ENCODE measurements at regions not wholly inside any gene's neighbourhood (a gene's known extent, or its start where the extent isn't known, plus 50 kb on each side); places are given as distances from the start of the nearest gene placed in this dataset.

DNA sequence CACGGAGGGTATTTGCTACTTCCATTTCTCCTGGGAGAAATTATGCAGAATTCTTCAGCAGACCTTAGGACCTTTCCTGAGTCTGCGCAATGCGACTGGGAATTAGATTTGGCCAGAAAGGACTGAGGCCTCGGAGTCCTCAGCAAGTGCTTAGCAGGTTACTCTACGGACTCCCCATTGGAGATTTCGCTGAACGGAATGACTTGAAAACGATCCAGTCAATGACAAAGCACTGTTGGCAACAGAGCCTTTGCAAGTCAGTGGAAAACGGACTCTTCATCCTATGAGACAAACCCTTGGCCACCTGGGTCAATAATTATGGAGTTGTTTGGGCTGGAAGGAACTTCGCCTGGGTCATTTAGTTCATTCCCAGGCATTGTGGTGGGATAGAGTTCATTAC is 107.4 kb downstream of the FAM204A start:
- TF ChIP-seq, protein P1, sequence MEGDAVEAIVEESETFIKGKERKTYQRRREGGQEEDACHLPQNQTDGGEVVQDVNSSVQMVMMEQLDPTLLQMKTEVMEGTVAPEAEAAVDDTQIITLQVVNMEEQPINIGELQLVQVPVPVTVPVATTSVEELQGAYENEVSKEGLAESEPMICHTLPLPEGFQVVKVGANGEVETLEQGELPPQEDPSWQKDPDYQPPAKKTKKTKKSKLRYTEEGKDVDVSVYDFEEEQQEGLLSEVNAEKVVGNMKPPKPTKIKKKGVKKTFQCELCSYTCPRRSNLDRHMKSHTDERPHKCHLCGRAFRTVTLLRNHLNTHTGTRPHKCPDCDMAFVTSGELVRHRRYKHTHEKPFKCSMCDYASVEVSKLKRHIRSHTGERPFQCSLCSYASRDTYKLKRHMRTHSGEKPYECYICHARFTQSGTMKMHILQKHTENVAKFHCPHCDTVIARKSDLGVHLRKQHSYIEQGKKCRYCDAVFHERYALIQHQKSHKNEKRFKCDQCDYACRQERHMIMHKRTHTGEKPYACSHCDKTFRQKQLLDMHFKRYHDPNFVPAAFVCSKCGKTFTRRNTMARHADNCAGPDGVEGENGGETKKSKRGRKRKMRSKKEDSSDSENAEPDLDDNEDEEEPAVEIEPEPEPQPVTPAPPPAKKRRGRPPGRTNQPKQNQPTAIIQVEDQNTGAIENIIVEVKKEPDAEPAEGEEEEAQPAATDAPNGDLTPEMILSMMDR (IDR thresholded peaks at IDR 0.05; ENCODE audit: low read depth, low read length), result no peak
- DNase-seq (ENCODE audit: low read depth, low spot score), result no peak
- H3K4me3 ChIP-seq (ENCODE audit: low read depth, low read length), result no peak overlapping the region
- in situ Hi-C loops (cut with HindIII; ENCODE audit: low sequenced_read_pairs), result no loop called here

DNA sequence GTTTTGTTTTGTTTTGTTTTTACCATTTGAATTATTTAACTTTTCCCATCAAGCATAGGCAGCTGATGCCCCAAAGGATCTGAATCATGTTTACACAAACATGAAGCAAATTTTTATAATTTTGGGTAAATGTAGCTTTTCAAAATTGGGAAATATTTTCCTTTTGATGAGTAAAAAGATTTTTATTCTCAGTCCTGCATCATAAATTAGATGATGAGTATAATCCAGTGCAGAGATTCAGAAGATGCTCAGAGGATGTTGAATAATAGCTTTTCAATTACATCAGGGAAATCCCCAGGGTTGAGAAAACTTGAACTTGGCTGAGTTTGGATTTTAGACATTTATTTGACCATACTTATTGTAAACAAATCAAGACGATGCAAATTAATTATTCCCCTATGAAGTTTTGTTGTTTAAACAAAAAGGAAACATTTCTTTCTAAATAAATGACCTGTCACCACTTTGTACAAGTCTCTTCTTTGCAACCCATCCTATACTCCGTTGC is 121.7 kb downstream of the FAM204A start:
- no peak for DNase-seq (ENCODE audit: low read depth, low spot score)
- in situ Hi-C loops (cut with HindIII; ENCODE audit: low sequenced_read_pairs), result no loop called here
- no peak overlapping the region for H3K4me3 ChIP-seq (ENCODE audit: low read depth, low read length)
- TF ChIP-seq, protein P1 (IDR thresholded peaks at IDR 0.05; ENCODE audit: low read depth, low read length), result no peak

DNA sequence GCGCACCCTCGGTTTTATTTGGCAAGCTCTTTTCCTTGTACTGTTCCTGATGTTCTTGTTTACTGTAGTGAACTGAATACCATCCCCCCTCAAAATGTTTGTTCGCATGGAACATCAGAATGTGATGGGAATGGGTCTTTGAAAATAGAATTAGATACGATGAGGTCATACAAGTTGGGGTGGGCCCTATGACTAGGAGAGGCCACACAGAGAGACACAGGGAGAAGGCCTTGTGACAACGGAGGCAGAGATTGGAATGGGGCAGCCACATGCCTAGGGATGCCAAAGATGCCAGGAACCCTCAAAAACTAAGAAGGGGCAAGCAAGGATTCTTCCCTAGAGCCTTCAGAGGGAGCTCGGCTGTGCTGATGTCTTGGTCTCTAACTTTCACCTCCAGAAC is 123.6 kb downstream of the FAM204A start:
- no peak overlapping the region for H3K4me3 ChIP-seq (ENCODE audit: low read depth, low read length)
- no peak for DNase-seq (ENCODE audit: low read depth, low spot score)
- in situ Hi-C loops (cut with HindIII; ENCODE audit: low sequenced_read_pairs), result no loop called here
- TF ChIP-seq, protein P1 (IDR thresholded peaks at IDR 0.05; ENCODE audit: low read depth, low read length), result no peak

DNA sequence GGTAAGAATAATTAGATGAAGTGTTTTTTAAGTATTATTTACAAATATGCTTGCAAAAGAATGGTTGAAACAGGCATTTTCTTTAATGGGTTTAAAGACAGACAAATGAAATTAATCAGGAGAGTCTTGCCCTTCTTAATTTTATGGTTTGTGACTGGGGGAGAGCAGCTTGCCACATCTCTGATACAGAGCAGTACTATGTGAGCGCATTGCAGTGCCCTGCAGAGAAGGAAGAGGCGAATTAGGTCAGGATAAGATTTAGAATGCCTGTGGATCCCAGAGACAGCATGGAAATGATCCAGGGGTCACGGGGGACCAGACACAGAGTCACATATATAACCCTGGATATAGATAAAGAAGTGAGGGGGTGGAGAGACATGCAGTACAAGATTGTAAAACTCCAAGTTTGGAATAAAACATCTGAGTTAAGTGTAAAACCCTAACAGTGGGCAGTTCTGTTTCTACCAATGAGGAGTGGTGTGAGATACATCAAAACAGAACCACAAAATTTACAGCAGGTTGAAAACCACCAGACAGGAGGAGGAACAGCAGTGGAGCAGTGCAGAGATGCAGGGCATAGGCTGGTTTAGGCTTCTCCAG is 125.5 kb downstream of the FAM204A start:
- no peak for DNase-seq (ENCODE audit: low read depth, low spot score)
- TF ChIP-seq, protein P1 (IDR thresholded peaks at IDR 0.05; ENCODE audit: low read depth, low read length), result no peak
- H3K4me3 ChIP-seq (ENCODE audit: low read depth, low read length), result no peak overlapping the region
- in situ Hi-C loops (cut with HindIII; ENCODE audit: low sequenced_read_pairs), result no loop called here

DNA sequence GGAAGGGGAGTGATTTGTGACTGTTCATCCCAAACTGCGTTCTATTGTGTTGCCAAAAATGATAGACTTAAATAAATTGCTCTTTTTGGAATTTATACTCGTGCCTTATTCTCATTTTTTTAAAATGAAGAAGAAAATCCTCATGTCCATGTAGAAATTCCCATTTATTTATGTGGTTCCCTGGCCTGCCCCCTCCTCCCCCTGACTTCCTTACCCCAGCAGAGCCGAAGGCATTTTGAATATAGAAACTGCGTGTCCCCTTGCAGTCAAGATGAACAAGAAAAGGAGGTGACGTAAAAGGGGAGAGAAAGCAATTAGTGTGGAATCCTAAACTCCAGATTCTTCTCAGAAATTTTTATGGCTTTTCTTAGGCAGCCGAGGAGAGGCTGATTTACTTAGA is 126.1 kb downstream of the FAM204A start:
- no peak overlapping the region for H3K4me3 ChIP-seq (ENCODE audit: low read depth, low read length)
- in situ Hi-C loops (cut with HindIII; ENCODE audit: low sequenced_read_pairs), result no loop called here
- TF ChIP-seq, protein P1 (IDR thresholded peaks at IDR 0.05; ENCODE audit: low read depth, low read length), result no peak
- no peak for DNase-seq (ENCODE audit: low read depth, low spot score)

DNA sequence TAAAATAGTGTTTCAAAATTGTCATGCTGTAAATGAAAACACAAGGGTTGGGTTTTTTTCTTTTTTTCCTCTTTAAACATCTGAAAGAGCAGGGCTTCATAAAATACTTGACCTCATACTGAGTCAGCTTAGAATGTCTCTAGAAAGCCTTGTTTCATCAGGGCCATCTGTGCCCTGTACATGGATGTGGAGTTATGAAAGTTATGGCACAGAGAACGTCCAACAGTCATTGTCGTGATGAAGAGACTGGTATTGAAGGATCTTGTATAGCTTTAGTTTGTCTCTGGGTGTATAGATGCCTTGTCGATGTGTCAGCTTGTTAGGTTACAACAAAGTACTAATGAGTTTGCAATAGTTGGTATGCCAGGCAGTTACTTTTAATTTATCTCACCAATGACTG is 127.3 kb downstream of the FAM204A start:
- in situ Hi-C loops (cut with HindIII; ENCODE audit: low sequenced_read_pairs), result no loop called here
- TF ChIP-seq, protein P1 (IDR thresholded peaks at IDR 0.05; ENCODE audit: low read depth, low read length), result no peak
- H3K4me3 ChIP-seq (ENCODE audit: low read depth, low read length), result no peak overlapping the region
- DNase-seq (ENCODE audit: low read depth, low spot score), result no peak
